SU-DHL-6 (cell line): ENCODE measurements at regions not wholly inside any gene's neighbourhood (a gene's known extent, or its start where the extent isn't known, plus 50 kb on each side); places are given as distances from the start of the nearest gene placed in this dataset.

Source experiments
- H2AFZ ChIP-seq: fragments of 200-600 bp; sonication (generic); 2 replicates; pipeline ENCODE4 v1.6.1; 2014; ENCODE audit warnings: low read depth, mild to moderate bottlenecking, moderate library complexity, mixed read lengths, antibody characterized with exemption, low read length; ENCODE audit not compliant: severe bottlenecking
- H3F3A ChIP-seq: fragments of 200-600 bp; shearing (Covaris generic); 2 replicates; pipeline ENCODE4 v1.6.0; 2016; ENCODE audit warnings: antibody characterized with exemption, mild to moderate bottlenecking; ENCODE audit not compliant: insufficient read depth
- H3K27ac ChIP-seq: fragments of 200-600 bp; sonication (generic); 2 replicates; pipeline ENCODE4 v1.5.1; 2016; ENCODE audit warnings: low read depth, mild to moderate bottlenecking, low read length, moderate library complexity, mixed read lengths
- H3K27me3 ChIP-seq: fragments of 200-600 bp; sonication (generic), shearing (Covaris generic); 2 replicates; pipeline ENCODE4 v1.6.0; 2014; ENCODE audit warnings: mild to moderate bottlenecking, low read length
- H3K36me3 ChIP-seq: fragments of 200-600 bp; sonication (generic); 2 replicates; pipeline ENCODE4 v1.6.1; 2014; ENCODE audit warnings: mild to moderate bottlenecking, low read length, mixed read lengths
- H3K4me2 ChIP-seq: fragments of 300-600, 200-600 bp; shearing (Covaris generic), sonication (generic); 2 replicates; pipeline ENCODE4 v1.6.0; 2014; ENCODE audit warnings: low read length, low read depth, mild to moderate bottlenecking; ENCODE audit not compliant: poor library complexity, severe bottlenecking
- H3K4me3 ChIP-seq: fragments of 200-600 bp; sonication (generic); 2 replicates; pipeline ENCODE4 v1.5.1; 2014; ENCODE audit warnings: antibody characterized with exemption, low read length, mild to moderate bottlenecking, mixed read lengths; ENCODE audit not compliant: insufficient read depth, poor library complexity, severe bottlenecking
- H3K79me2 ChIP-seq: fragments of 200-600 bp; sonication (generic); 2 replicates; pipeline ENCODE4 v1.6.1; 2014; ENCODE audit warnings: mild to moderate bottlenecking, low read length, moderate library complexity; ENCODE audit not compliant: insufficient read depth
- H3K9ac ChIP-seq: fragments of 200-600 bp; sonication (generic); 2 replicates; pipeline ENCODE4 v1.7.0; 2014; ENCODE audit warnings: mild to moderate bottlenecking, low read length
- H3K9me2 ChIP-seq: fragments of 200-600 bp; sonication (generic); replicated peaks from 2 replicates; pipeline ENCODE4 v1.6.1; 2014; ENCODE audit warnings: low read length; ENCODE audit not compliant: insufficient read depth
- H3K9me3 ChIP-seq: fragments of 200-600 bp; sonication (generic); 2 replicates; pipeline ENCODE4 v1.6.1; 2014; ENCODE audit warnings: low read length, mixed read lengths; ENCODE audit not compliant: insufficient read depth
- H4K20me1 ChIP-seq: fragments of 200-600 bp; sonication (generic); 2 replicates; pipeline ENCODE4 v1.6.1; 2014; ENCODE audit warnings: low read depth, mild to moderate bottlenecking, antibody characterized with exemption, low read length, moderate library complexity, mixed read lengths
- CTCF ChIP-seq: fragments of 200-600 bp; sonication (generic); IDR thresholded peaks from one replicate; pipeline ENCODE4 v1.5.1; 2017; ENCODE audit warnings: antibody characterized with exemption, mild to moderate bottlenecking, low read length, moderate library complexity; ENCODE audit not compliant: insufficient read depth, poor library complexity, severe bottlenecking
- EZH2phosphoT487 ChIP-seq: fragments of 200-600 bp; sonication (generic), shearing (Covaris generic); conservative IDR thresholded peaks from 2 replicates; pipeline ENCODE4 v1.6.1; 2018; ENCODE audit warnings: mild to moderate bottlenecking, antibody characterized with exemption, low read length, moderate library complexity, mixed read lengths

DNA sequence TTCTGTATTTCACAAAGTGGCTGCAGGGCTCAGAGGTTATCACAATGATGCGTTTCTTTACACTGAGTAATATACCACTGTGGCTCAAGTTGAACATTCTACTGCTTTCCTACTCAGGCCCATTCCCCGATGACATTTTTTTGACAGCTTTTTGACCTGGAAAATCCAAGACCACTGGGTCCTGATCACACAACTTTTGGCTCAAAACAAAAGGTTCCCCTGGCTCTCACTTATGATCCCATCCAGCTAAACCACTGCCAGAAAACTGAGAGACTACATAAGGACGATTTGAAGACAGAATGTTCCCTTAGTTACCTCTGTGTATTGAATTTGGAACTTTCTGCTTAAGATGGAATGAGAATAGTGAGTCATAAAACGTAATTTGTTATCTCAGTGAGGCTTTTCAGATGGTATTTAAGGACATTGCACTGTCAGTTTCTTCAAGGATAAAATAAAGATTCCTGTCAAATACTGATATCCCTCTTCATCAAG lies 78.0 kb upstream of the FBXL7 start:
- no peaks in the 10 kb centered on the region for H3K27me3 ChIP-seq
- no peaks in the 10 kb centered on the region for H3F3A ChIP-seq
- no peaks in the 10 kb centered on the region for H3K36me3 ChIP-seq
- H3K4me2 ChIP-seq = no peak overlapping the region
- no peak overlapping the region for H2AFZ ChIP-seq
- H3K27ac ChIP-seq = no peak overlapping the region
- no peaks in the 10 kb centered on the region for H4K20me1 ChIP-seq
- H3K9me3 ChIP-seq = no peaks in the 10 kb centered on the region
- TF ChIP-seq CTCF = no peak
- TF ChIP-seq EZH2phosphoT487 = no peak
- no peaks in the 10 kb centered on the region for H3K9me2 ChIP-seq
- no peak overlapping the region for H3K4me3 ChIP-seq
- H3K9ac ChIP-seq = no peak overlapping the region
- no peaks in the 10 kb centered on the region for H3K79me2 ChIP-seq

DNA sequence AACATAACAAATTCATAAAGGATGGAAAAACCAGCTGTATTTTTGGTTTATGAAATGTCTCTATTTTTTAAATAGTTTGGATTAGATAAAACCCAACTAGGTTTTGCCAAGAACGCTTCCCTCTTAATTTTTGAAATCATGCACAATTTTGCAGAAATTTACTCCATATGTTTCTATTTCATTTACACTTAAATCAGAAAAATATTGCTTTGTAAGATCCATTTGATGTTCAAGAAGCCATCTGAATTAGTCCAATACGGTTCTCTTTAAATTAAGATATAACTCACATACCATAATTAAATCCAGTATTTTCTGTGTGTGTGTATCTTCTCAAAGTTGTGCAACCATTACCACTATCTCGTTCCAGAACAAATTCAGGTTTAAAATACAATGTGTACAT lies 78.6 kb upstream of the FBXL7 start:
- H3K4me2 ChIP-seq = no peak overlapping the region
- H3K9ac ChIP-seq = no peak overlapping the region
- TF ChIP-seq EZH2phosphoT487 (no peak), CTCF (no peak)

DNA sequence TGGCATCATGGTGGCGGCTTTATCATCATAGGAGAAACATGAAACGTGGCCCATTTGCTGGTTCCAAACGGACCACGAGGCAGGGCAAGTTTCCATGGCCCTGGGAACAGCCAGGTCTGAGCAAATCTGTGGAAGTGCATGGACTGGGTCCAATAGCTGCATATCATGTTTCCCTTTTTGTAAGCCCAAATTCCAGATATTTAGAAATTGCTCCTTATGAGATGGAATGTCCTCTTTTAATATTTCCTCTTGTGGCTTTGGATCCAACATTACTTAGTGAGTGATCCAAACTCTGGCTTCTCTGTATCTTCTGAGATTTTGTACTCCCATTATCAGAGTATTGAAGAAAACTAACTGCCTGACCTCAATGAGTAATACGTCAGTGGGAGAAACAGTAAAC lies 79.8 kb upstream of the FBXL7 start:
- Histone ChIP-seq H3K36me3 (no peaks in the 10 kb centered on the region), H3K4me2 (no peak overlapping the region), H3K9me2 (no peaks in the 10 kb centered on the region), H3K27ac (no peak overlapping the region), H4K20me1 (no peaks in the 10 kb centered on the region), H3F3A (no peaks in the 10 kb centered on the region), H3K9ac (no peak overlapping the region), H3K4me3 (no peak overlapping the region), H3K79me2 (no peaks in the 10 kb centered on the region), H3K27me3 (no peaks in the 10 kb centered on the region), H2AFZ (no peak overlapping the region), H3K9me3 (no peaks in the 10 kb centered on the region)
- TF ChIP-seq EZH2phosphoT487 (no peak), CTCF (no peak)

More for the DNA sequence above, 78.6 kb upstream of the FBXL7 start:
- H3F3A ChIP-seq = no peaks in the 10 kb centered on the region
- H4K20me1 ChIP-seq = no peaks in the 10 kb centered on the region
- no peak overlapping the region for H3K27ac ChIP-seq
- no peaks in the 10 kb centered on the region for H3K9me3 ChIP-seq
- H3K9me2 ChIP-seq = no peaks in the 10 kb centered on the region
- no peaks in the 10 kb centered on the region for H3K79me2 ChIP-seq
- no peak overlapping the region for H3K4me3 ChIP-seq
- H2AFZ ChIP-seq = no peak overlapping the region
- H3K27me3 ChIP-seq = no peaks in the 10 kb centered on the region
- no peaks in the 10 kb centered on the region for H3K36me3 ChIP-seq
